Panc1 (cell line): ENCODE measurements at regions not wholly inside any gene's neighbourhood (a gene's known extent, or its start where the extent isn't known, plus 50 kb on each side); places are given as distances from the start of the nearest gene placed in this dataset.

Experiments used
- CTCF ChIP-seq: fragments of 450-650 bp; IDR thresholded peaks from 2 replicates; pipeline ENCODE4 v1.5.1; 2017; ENCODE audit warnings: mild to moderate bottlenecking
- POLR2AphosphoS5 ChIP-seq: IDR thresholded peaks from 2 replicates; pipeline ENCODE4 v1.6.1; 2012; ENCODE audit warnings: mild to moderate bottlenecking, low read depth, low read length, moderate library complexity
- SIN3A ChIP-seq: IDR thresholded peaks from 2 replicates; pipeline ENCODE4 v1.6.1; 2012; ENCODE audit warnings: low read depth, mild to moderate bottlenecking, low read length, moderate library complexity, borderline replicate concordance; ENCODE audit not compliant: insufficient read depth

GRCh38 chr13:72530471-72530870 is 197.0 kb downstream of the MZT1 start:
- TF ChIP-seq CTCF (no peak), POLR2AphosphoS5 (no peak), SIN3A (no peak)
